ENCODE measurements at regions not wholly inside any gene's neighbourhood (a gene's known extent, or its start where the extent isn't known, plus 50 kb on each side); places are given as distances from the start of the nearest gene placed in this dataset.
A peak's percentile ranks its signal among the peaks of the same experiment; 100 is the strongest.

DNA sequence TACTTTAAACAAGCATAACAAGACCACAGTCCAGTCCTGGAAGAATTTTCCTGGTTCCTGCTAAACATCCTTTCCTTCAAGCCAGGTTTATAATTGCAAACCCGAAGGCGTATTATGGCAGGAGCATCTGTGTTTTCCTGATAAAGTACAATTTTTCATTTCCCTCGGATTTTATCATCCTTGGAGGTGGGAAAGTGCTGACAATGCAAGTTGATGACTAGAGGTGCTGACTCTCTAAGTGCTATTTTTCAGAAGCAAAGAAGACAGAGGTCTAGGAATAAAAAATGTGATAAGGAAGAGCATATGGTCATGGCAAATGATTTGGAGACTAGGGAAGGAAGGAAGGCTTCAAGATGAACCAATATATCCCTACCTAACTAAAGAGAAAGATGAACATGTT, 703.2 kb upstream of the LRRN3 start:
- H3K27me3 ChIP-seq (ENCODE audit: control insufficient read depth in 1 of 2, insufficient read depth in 2 of 2, low read length in 2 of 2), result no peaks in the 10 kb centered on the region; a peak in 1 of 5 replicates
- in situ Hi-C loops (cut with HindIII; ENCODE audit: extremely low pct_ligation_motif_present, low pct_unique_long_range_greater_than_20kb), result no loop called here
- H4K20me1 ChIP-seq (ENCODE audit: insufficient read depth, low read length), result no peaks in the 10 kb centered on the region
- FAIRE-seq (no peak), ATAC-seq (no peak), DNase-seq (ENCODE audit: low spot score) (no peak)
- no peak overlapping the region for H3K4me2 ChIP-seq (ENCODE audit: low read depth, low read length)
- WGBS (ENCODE audit: low lambda C conversion rate), result 22% methylated on average over 3 of the region's 3 CpGs
- no peak overlapping the region for H3K4me3 ChIP-seq (replicated peaks in 1 of 3; ENCODE audit: insufficient read depth in 1 of 3, low read depth in 2 of 3, low read length in 3 of 3)
- no peak overlapping the region for H2AFZ ChIP-seq (ENCODE audit: low read length)
- no peak overlapping the region for H3K27ac ChIP-seq (ENCODE audit: extremely low read length, insufficient read depth, low read length)
- no TSS peak for BruUV-seq (replicated peaks)
- no peaks in the 10 kb centered on the region for H3K4me1 ChIP-seq (ENCODE audit: insufficient read depth, low read length)
- no peaks in the 10 kb centered on the region for H3K9me3 ChIP-seq (ENCODE audit: low read length)
- intact Hi-C loops (cut with micrococcal nuclease; ENCODE audit: unreplicated experiment), result no loop called here
- POLR2A ChIA-PET, result no interaction called here
- H3K36me3 ChIP-seq (replicated peaks in 1 of 2; ENCODE audit: control insufficient read depth in 1 of 2, insufficient read depth in 2 of 2, low read length in 2 of 2), result no peaks in the 10 kb centered on the region
- H3K79me2 ChIP-seq (ENCODE audit: insufficient read depth, low read length), result no peaks in the 10 kb centered on the region
- H3K9ac ChIP-seq (ENCODE audit: insufficient read depth, low read depth, low read length), result no peak overlapping the region
- CTCF ChIA-PET (ENCODE audit: low intra/inter-chr PET ratio, low total read pairs), result no interaction called here
- TF ChIP-seq RAD51 (IDR thresholded peaks at IDR 0.05; ENCODE audit: borderline replicate concordance) (no peak), ZNF781 (CRISPR knock-in tag; IDR thresholded peaks at IDR 0.05; ENCODE audit: borderline replicate concordance, not compliant biosample characterization) (no peak), TFAP4 (IDR thresholded peaks at IDR 0.05; ENCODE audit: borderline replicate concordance, low read depth) (no peak), GZF1 (CRISPR knock-in tag; IDR thresholded peaks at IDR 0.05) (no peak), MIER3 (CRISPR knock-in tag; IDR thresholded peaks at IDR 0.05; ENCODE audit: borderline replicate concordance) (no peak), MAFF (IDR thresholded peaks at IDR 0.05; ENCODE audit: low read depth, low read length) (peak; percentile 93), SYNCRIP (IDR thresholded peaks at IDR 0.05; ENCODE audit: insufficient read depth, low read depth, low read length) (no peak), SP4 (CRISPR knock-in tag; IDR thresholded peaks at IDR 0.05) (no peak)
- TF ChIP-seq, protein P1, sequence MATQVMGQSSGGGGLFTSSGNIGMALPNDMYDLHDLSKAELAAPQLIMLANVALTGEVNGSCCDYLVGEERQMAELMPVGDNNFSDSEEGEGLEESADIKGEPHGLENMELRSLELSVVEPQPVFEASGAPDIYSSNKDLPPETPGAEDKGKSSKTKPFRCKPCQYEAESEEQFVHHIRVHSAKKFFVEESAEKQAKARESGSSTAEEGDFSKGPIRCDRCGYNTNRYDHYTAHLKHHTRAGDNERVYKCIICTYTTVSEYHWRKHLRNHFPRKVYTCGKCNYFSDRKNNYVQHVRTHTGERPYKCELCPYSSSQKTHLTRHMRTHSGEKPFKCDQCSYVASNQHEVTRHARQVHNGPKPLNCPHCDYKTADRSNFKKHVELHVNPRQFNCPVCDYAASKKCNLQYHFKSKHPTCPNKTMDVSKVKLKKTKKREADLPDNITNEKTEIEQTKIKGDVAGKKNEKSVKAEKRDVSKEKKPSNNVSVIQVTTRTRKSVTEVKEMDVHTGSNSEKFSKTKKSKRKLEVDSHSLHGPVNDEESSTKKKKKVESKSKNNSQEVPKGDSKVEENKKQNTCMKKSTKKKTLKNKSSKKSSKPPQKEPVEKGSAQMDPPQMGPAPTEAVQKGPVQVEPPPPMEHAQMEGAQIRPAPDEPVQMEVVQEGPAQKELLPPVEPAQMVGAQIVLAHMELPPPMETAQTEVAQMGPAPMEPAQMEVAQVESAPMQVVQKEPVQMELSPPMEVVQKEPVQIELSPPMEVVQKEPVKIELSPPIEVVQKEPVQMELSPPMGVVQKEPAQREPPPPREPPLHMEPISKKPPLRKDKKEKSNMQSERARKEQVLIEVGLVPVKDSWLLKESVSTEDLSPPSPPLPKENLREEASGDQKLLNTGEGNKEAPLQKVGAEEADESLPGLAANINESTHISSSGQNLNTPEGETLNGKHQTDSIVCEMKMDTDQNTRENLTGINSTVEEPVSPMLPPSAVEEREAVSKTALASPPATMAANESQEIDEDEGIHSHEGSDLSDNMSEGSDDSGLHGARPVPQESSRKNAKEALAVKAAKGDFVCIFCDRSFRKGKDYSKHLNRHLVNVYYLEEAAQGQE (IDR thresholded peaks at IDR 0.05; ENCODE audit: borderline replicate concordance in 1 of 2, low read depth in 1 of 2, low read length in 2 of 2), result no peak
- TF ChIP-seq, protein P2, sequence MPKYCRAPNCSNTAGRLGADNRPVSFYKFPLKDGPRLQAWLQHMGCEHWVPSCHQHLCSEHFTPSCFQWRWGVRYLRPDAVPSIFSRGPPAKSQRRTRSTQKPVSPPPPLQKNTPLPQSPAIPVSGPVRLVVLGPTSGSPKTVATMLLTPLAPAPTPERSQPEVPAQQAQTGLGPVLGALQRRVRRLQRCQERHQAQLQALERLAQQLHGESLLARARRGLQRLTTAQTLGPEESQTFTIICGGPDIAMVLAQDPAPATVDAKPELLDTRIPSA (CRISPR knock-in tag; IDR thresholded peaks at IDR 0.05; ENCODE audit: borderline replicate concordance), result no peak
- TF ChIP-seq, protein P3, sequence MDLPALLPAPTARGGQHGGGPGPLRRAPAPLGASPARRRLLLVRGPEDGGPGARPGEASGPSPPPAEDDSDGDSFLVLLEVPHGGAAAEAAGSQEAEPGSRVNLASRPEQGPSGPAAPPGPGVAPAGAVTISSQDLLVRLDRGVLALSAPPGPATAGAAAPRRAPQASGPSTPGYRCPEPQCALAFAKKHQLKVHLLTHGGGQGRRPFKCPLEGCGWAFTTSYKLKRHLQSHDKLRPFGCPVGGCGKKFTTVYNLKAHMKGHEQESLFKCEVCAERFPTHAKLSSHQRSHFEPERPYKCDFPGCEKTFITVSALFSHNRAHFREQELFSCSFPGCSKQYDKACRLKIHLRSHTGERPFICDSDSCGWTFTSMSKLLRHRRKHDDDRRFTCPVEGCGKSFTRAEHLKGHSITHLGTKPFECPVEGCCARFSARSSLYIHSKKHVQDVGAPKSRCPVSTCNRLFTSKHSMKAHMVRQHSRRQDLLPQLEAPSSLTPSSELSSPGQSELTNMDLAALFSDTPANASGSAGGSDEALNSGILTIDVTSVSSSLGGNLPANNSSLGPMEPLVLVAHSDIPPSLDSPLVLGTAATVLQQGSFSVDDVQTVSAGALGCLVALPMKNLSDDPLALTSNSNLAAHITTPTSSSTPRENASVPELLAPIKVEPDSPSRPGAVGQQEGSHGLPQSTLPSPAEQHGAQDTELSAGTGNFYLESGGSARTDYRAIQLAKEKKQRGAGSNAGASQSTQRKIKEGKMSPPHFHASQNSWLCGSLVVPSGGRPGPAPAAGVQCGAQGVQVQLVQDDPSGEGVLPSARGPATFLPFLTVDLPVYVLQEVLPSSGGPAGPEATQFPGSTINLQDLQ (CRISPR knock-in tag; IDR thresholded peaks at IDR 0.05), result no peak
- TF ChIP-seq, protein P4, sequence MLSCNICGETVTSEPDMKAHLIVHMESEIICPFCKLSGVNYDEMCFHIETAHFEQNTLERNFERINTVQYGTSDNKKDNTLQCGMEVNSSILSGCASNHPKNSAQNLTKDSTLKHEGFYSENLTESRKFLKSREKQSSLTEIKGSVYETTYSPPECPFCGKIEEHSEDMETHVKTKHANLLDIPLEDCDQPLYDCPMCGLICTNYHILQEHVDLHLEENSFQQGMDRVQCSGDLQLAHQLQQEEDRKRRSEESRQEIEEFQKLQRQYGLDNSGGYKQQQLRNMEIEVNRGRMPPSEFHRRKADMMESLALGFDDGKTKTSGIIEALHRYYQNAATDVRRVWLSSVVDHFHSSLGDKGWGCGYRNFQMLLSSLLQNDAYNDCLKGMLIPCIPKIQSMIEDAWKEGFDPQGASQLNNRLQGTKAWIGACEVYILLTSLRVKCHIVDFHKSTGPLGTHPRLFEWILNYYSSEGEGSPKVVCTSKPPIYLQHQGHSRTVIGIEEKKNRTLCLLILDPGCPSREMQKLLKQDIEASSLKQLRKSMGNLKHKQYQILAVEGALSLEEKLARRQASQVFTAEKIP (CRISPR knock-in tag; IDR thresholded peaks at IDR 0.05; ENCODE audit: borderline replicate concordance), result no peak
